Esophagus squamous epithelium (tissue), 4 donors: ENCODE measurements at regions not wholly inside any gene's neighbourhood (a gene's known extent, or its start where the extent isn't known, plus 50 kb on each side); places are given as distances from the start of the nearest gene placed in this dataset.

ENCODE experiments used
- POLR2A ChIP-seq, 4 donors: fragments of 450-650 bp; IDR thresholded peaks; one replicate each; pipeline ENCODE4 v1.6.1; 2017; ENCODE audit warnings: antibody characterized with exemption in 4 of 4, mild to moderate bottlenecking in 4 of 4, moderate library complexity in 3 of 4
- TF ChIP-seq, protein P1 (sequence below), 6 experiments: fragments of 450-650 bp in 4 of 6; fragments of 200-600 bp in 2 of 6; sonication (generic) in 2 of 6; IDR thresholded peaks; one replicate each; pipeline ENCODE4 v1.5.1; 2016 to 2019; ENCODE audit warnings: antibody characterized with exemption in 6 of 6, mild to moderate bottlenecking in 4 of 6, moderate library complexity in 4 of 6

DNA sequence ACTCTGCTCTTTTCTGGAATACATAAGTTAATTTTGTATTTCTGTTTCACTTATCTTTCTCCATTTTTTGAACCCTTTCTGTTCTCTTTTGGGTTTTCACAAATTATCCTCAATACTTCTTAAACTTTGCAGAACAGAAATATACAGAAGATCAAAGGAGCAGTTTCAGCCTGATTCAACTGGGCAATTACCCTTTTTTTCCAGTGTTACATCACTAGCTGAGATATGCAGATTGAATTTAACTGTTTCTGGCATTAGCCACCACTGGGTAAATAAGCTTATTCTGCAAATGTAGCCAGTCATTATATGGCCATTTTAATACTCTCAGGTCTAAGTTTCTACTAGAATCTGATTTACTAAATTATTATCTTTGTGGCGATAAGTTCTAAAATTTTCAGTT, 66.9 kb upstream of the GRID2 start:
- TF ChIP-seq, protein P1, sequence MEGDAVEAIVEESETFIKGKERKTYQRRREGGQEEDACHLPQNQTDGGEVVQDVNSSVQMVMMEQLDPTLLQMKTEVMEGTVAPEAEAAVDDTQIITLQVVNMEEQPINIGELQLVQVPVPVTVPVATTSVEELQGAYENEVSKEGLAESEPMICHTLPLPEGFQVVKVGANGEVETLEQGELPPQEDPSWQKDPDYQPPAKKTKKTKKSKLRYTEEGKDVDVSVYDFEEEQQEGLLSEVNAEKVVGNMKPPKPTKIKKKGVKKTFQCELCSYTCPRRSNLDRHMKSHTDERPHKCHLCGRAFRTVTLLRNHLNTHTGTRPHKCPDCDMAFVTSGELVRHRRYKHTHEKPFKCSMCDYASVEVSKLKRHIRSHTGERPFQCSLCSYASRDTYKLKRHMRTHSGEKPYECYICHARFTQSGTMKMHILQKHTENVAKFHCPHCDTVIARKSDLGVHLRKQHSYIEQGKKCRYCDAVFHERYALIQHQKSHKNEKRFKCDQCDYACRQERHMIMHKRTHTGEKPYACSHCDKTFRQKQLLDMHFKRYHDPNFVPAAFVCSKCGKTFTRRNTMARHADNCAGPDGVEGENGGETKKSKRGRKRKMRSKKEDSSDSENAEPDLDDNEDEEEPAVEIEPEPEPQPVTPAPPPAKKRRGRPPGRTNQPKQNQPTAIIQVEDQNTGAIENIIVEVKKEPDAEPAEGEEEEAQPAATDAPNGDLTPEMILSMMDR (IDR thresholded peaks at IDR 0.05): no peak
- TF ChIP-seq POLR2A (IDR thresholded peaks at IDR 0.05): no peak
